ENCODE measurements at regions not wholly inside any gene's neighbourhood (a gene's known extent, or its start where the extent isn't known, plus 50 kb on each side); places are given as distances from the start of the nearest gene placed in this dataset.

GRCh38 chr11:15446929-15447328 is 332.2 kb downstream of the INSC start:
- no peak for TF ChIP-seq CTCF (IDR thresholded peaks at IDR 0.05)
- Mint-ChIP-seq H3K4me3 (no peak overlapping the region), H3K9me3 (peaks cover 39% of the 10 kb centered on the region), H3K27me3 (ENCODE audit: insufficient read depth) (no peaks in the 10 kb centered on the region), H3K4me1 (ENCODE audit: low read depth) (no peaks in the 10 kb centered on the region), H3K36me3 (ENCODE audit: low read depth) (no peaks in the 10 kb centered on the region), H3K27ac (no peak overlapping the region)
- DNase-seq = no peak

- Mint-ChIP-seq H3K27me3 (ENCODE audit: insufficient read depth) (no peaks in the 10 kb centered on the region; the same call in 1 of the 2 replicates), H3K36me3 (ENCODE audit: low read depth) (no peaks in the 10 kb centered on the region; the same call in 1 of the 2 replicates), H3K9me3 (peaks cover 45% of the 10 kb centered on the region), H3K4me3 (no peak overlapping the region), H3K4me1 (ENCODE audit: low read depth) (no peaks in the 10 kb centered on the region), H3K27ac (no peak overlapping the region)
- DNase-seq = no peak
- TF ChIP-seq CTCF (IDR thresholded peaks at IDR 0.05) = no peak
Observed at GRCh38 chr11:15451713-15452112, 337.0 kb downstream of the INSC start.

- DNase-seq = no peak
- Mint-ChIP-seq H3K36me3 (ENCODE audit: low read depth) (no peaks in the 10 kb centered on the region; the same call in 1 of the 2 replicates), H3K4me3 (no peak overlapping the region), H3K27me3 (ENCODE audit: insufficient read depth) (no peaks in the 10 kb centered on the region; the same call in 1 of the 2 replicates), H3K9me3 (peaks cover 49% of the 10 kb centered on the region), H3K4me1 (ENCODE audit: low read depth) (no peaks in the 10 kb centered on the region), H3K27ac (no peak overlapping the region)
- no peak for TF ChIP-seq CTCF (IDR thresholded peaks at IDR 0.05)
Observed at GRCh38 chr11:15453211-15453765, 338.6 kb downstream of the INSC start.

GRCh38 chr11:15468466-15468865 is 353.7 kb downstream of the INSC start:
- TF ChIP-seq CTCF (IDR thresholded peaks at IDR 0.05) = no peak
- Mint-ChIP-seq H3K4me1 (ENCODE audit: low read depth) (no peaks in the 10 kb centered on the region), H3K27ac (no peak overlapping the region), H3K36me3 (ENCODE audit: low read depth) (no peaks in the 10 kb centered on the region), H3K27me3 (ENCODE audit: insufficient read depth) (no peaks in the 10 kb centered on the region), H3K4me3 (no peak overlapping the region), H3K9me3 (peaks cover 54% of the 10 kb centered on the region)
- DNase-seq = no peak

GRCh38 chr11:15471048-15471894 is 356.5 kb downstream of the INSC start:
- peaks cover 35% of the 10 kb centered on the region for H3K9me3 Mint-ChIP-seq
- H3K36me3 Mint-ChIP-seq (ENCODE audit: low read depth) = no peaks in the 10 kb centered on the region
- no peaks in the 10 kb centered on the region for H3K4me1 Mint-ChIP-seq (ENCODE audit: low read depth)
- H3K27me3 Mint-ChIP-seq (ENCODE audit: insufficient read depth) = no peaks in the 10 kb centered on the region
- DNase-seq = no peak
- TF ChIP-seq CTCF (IDR thresholded peaks at IDR 0.05) = no peak
- H3K4me3 Mint-ChIP-seq = no peak overlapping the region
- H3K27ac Mint-ChIP-seq = no peak overlapping the region

Data from HFFc6 (cell line).